CD4-positive, alpha-beta T cell treated with Interleukin-15 for 4 hours (primary cell): ENCODE measurements at regions not wholly inside any gene's neighbourhood (a gene's known extent, or its start where the extent isn't known, plus 50 kb on each side); places are given as distances from the start of the nearest gene placed in this dataset.
"Not testable (repeated sequence)": the region's sequence is repeated elsewhere in the genome, so short reads cannot be mapped to it uniquely, and the experiment has no call there.

Source experiments
- DNase-seq: peaks from one replicate; pipeline ENCODE4 v3.0.0-alpha.2; 2020; ENCODE audit warnings: low spot score

- no peak for DNase-seq
These were observed 129.3 kb downstream of the SST start for GRCh38 chr3:187540847-187541246.

- no peak for DNase-seq
These were observed 134.0 kb downstream of the SST start for GRCh38 chr3:187536185-187536584.

GRCh38 chr3:187533797-187534196 lies 136.4 kb downstream of the SST start:
- no peak for DNase-seq

GRCh38 chr3:187531831-187532230 lies 138.4 kb downstream of the SST start:
- no peak for DNase-seq

- DNase-seq = no peak
These were observed 147.3 kb downstream of the SST start for GRCh38 chr3:187522890-187523289.

GRCh38 chr3:187522293-187522692 lies 147.9 kb downstream of the SST start:
- no peak for DNase-seq

GRCh38 chr3:187521546-187521945 lies 148.6 kb downstream of the SST start:
- DNase-seq = no peak

GRCh38 chr3:187520027-187520945 lies 149.9 kb downstream of the SST start:
- DNase-seq = no peak

- DNase-seq = no peak
These were observed 150.7 kb downstream of the SST start for GRCh38 chr3:187519428-187519890.

- DNase-seq = no peak
These were observed 150.4 kb downstream of the RTP4 start for GRCh38 chr3:187518616-187519015.

- no peak for DNase-seq
These were observed 150.0 kb downstream of the RTP4 start for GRCh38 chr3:187518207-187518606.

GRCh38 chr3:187516446-187517185 lies 148.4 kb downstream of the RTP4 start:
- DNase-seq = no peak

- no peak for DNase-seq
These were observed 139.7 kb downstream of the RTP4 start for GRCh38 chr3:187507905-187508304.

- no peak for DNase-seq
These were observed 139.1 kb downstream of the RTP4 start for GRCh38 chr3:187507266-187507665.

- DNase-seq = no peak
These were observed 136.2 kb downstream of the RTP4 start for GRCh38 chr3:187504435-187504834.

GRCh38 chr3:187498211-187498724 lies 130.1 kb downstream of the RTP4 start:
- no peak for DNase-seq

GRCh38 chr3:187497052-187497451 lies 128.9 kb downstream of the RTP4 start:
- DNase-seq = no peak

- DNase-seq = not testable (repeated sequence)
These were observed 125.9 kb downstream of the RTP4 start for GRCh38 chr3:187494056-187494455.

- no peak for DNase-seq
These were observed 123.2 kb downstream of the RTP4 start for GRCh38 chr3:187491371-187491770.

- DNase-seq = no peak
These were observed 122.2 kb downstream of the RTP4 start for GRCh38 chr3:187490366-187490765.

GRCh38 chr3:187484547-187485295 lies 116.5 kb downstream of the RTP4 start:
- DNase-seq = no peak

GRCh38 chr3:187481426-187481825 lies 113.2 kb downstream of the RTP4 start:
- DNase-seq = no peak
